ENCODE measurements at regions not wholly inside any gene's neighbourhood (a gene's known extent, or its start where the extent isn't known, plus 50 kb on each side); places are given as distances from the start of the nearest gene placed in this dataset.

GRCh38 chr11:69957849-69958248 is 120.3 kb upstream of the ANO1 start:
- POLR2A ChIA-PET: no interaction called here

GRCh38 chr11:69958308-69958707 is 119.8 kb upstream of the ANO1 start:
- ChIA-PET POLR2A (no interaction called here), CTCF (interaction anchor here (2.1 kb wide), 1 partner anchor 9 kb away, joined by 5 read pairs; no protein-coding TSS in a partner anchor)
- Histone ChIP-seq H3K27me3 (ENCODE audit: control insufficient read depth, insufficient read depth, low read length) (no peaks in the 10 kb centered on the region), H3K36me3 (ENCODE audit: control insufficient read depth, insufficient read depth, low read length) (no peaks in the 10 kb centered on the region), H3K4me3 (ENCODE audit: low read depth, low read length) (no peak overlapping the region)
- peak; percentile 11 for DNase-seq (ENCODE audit: low read depth)
- TF ChIP-seq CTCF (IDR thresholded peaks at IDR 0.05; ENCODE audit: insufficient read depth, low read depth, low read length): no peak

More at GRCh38 chr11:69957849-69958248, 120.3 kb upstream of the ANO1 start:
- CTCF ChIA-PET: interaction anchor here (0.7 kb wide), 1 partner anchor 46 kb away, joined by 3 read pairs; no protein-coding TSS in a partner anchor
- H3K27me3 ChIP-seq (ENCODE audit: control insufficient read depth, insufficient read depth, low read length): no peaks in the 10 kb centered on the region
- TF ChIP-seq CTCF (IDR thresholded peaks at IDR 0.05; ENCODE audit: insufficient read depth, low read depth, low read length): no peak
- no peaks in the 10 kb centered on the region for H3K36me3 ChIP-seq (ENCODE audit: control insufficient read depth, insufficient read depth, low read length)
- DNase-seq (ENCODE audit: low read depth): no peak
- H3K4me3 ChIP-seq (ENCODE audit: low read depth, low read length): no peak overlapping the region

GRCh38 chr11:69959461-69959860 is 118.7 kb upstream of the ANO1 start:
- DNase-seq (ENCODE audit: low read depth): no peak
- Histone ChIP-seq H3K4me3 (ENCODE audit: low read depth, low read length) (no peak overlapping the region), H3K27me3 (ENCODE audit: control insufficient read depth, insufficient read depth, low read length) (no peaks in the 10 kb centered on the region), H3K36me3 (ENCODE audit: control insufficient read depth, insufficient read depth, low read length) (no peaks in the 10 kb centered on the region)
- TF ChIP-seq CTCF (IDR thresholded peaks at IDR 0.05; ENCODE audit: insufficient read depth, low read depth, low read length): no peak
- ChIA-PET CTCF (interaction anchor here (2.1 kb wide), 1 partner anchor 10 kb away, joined by 5 read pairs; no protein-coding TSS in a partner anchor), POLR2A (no interaction called here)

GRCh38 chr11:69961738-69962137 is 116.4 kb upstream of the ANO1 start:
- Histone ChIP-seq H3K27me3 (ENCODE audit: control insufficient read depth, insufficient read depth, low read length) (no peaks in the 10 kb centered on the region; the same call in 1 of the 2 replicates), H3K36me3 (ENCODE audit: control insufficient read depth, insufficient read depth, low read length) (no peaks in the 10 kb centered on the region), H3K4me3 (ENCODE audit: low read depth, low read length) (no peak overlapping the region)
- CTCF ChIA-PET: no interaction called here
- no peak for DNase-seq (ENCODE audit: low read depth)
- TF ChIP-seq CTCF (IDR thresholded peaks at IDR 0.05; ENCODE audit: insufficient read depth, low read depth, low read length): no peak
- POLR2A ChIA-PET: no interaction called here

- no peaks in the 10 kb centered on the region; the same call in 1 of the 2 replicates for H3K27me3 ChIP-seq (ENCODE audit: control insufficient read depth, insufficient read depth, low read length)
- POLR2A ChIA-PET: no interaction called here
- DNase-seq (ENCODE audit: low read depth): no peak
- H3K36me3 ChIP-seq (ENCODE audit: control insufficient read depth, insufficient read depth, low read length): no peaks in the 10 kb centered on the region
- CTCF ChIA-PET: no interaction called here
- no peak overlapping the region for H3K4me3 ChIP-seq (ENCODE audit: low read depth, low read length)
- no peak for TF ChIP-seq CTCF (IDR thresholded peaks at IDR 0.05; ENCODE audit: insufficient read depth, low read depth, low read length)
Observed at GRCh38 chr11:69962152-69962551, 116.0 kb upstream of the ANO1 start.

All from BJ (cell line).